Heart right ventricle (tissue), 16 donors: ENCODE measurements at regions not wholly inside any gene's neighbourhood (a gene's known extent, or its start where the extent isn't known, plus 50 kb on each side); places are given as distances from the start of the nearest gene placed in this dataset.
"Not testable (repeated sequence)": the region's sequence is repeated elsewhere in the genome, so short reads cannot be mapped to it uniquely, and the experiment has no call there.

ENCODE experiments used
- ATAC-seq, 8 donors: fragments of 200-7000 bp; cut with Tn5 transposase; one replicate each; pipeline ENCODE4 v1.9.1; 2020; ENCODE audit warnings: mild to moderate bottlenecking in 8 of 8, moderate library complexity in 8 of 8, moderate number of reproducible peaks in 1 of 8
- DNase-seq, 2 donors: peaks; one replicate each; pipeline ENCODE4 v3.0.0-alpha.2; 2020
- H3K27ac ChIP-seq, 10 donors: fragments of 200-600 bp; sonication (generic) in 2 of 10; one replicate each; pipeline versions ENCODE4 v1.5.0 to v1.8.0; 2020 to 2022; ENCODE audit warnings: mild to moderate bottlenecking in 3 of 10
- H3K27me3 ChIP-seq, 7 donors: fragments of 200-600 bp; one replicate each; pipeline ENCODE4 v1.8.0; 2021 to 2022; ENCODE audit warnings: mild to moderate bottlenecking in 2 of 7
- H3K36me3 ChIP-seq, 9 donors: fragments of 200-600 bp; sonication (generic) in 1 of 9; one replicate each; pipeline versions ENCODE4 v1.5.0 to v1.8.0; 2020 to 2022; ENCODE audit warnings: mild to moderate bottlenecking in 2 of 9
- H3K4me1 ChIP-seq, 9 donors: fragments of 200-600 bp; sonication (generic) in 1 of 9; one replicate each; pipeline versions ENCODE4 v1.5.0 to v1.8.0; 2020 to 2022; ENCODE audit warnings: mild to moderate bottlenecking in 4 of 9
- H3K4me3 ChIP-seq, 10 donors: fragments of 200-600 bp; sonication (generic) in 2 of 10; one replicate each; pipeline versions ENCODE4 v1.5.0 to v1.8.0; 2020 to 2022; ENCODE audit warnings: mild to moderate bottlenecking in 7 of 10, moderate library complexity in 2 of 10
- H3K9me3 ChIP-seq, 11 donors: fragments of 200-600 bp in 10 of 11; sonication (generic) in 2 of 11; one replicate each; pipeline versions ENCODE4 v1.5.0 to v1.8.0; 2013 to 2022; ENCODE audit warnings: mild to moderate bottlenecking in 2 of 11, control low read depth in 1 of 11, moderate library complexity in 1 of 11
- WGBS, 2 donors: extraction: QIAGEN DNeasy Blood & Tissue Kit; methylation state at CpG; one replicate each; pipeline ENCODE4 v1.1.7; 2013; ENCODE audit warnings: inconsistent platforms in 1 of 2; 5-methylcytosine and 5-hydroxymethylcytosine counted together
- intact Hi-C, 10 donors: fragments of 100-400 bp; cut with DNase I; formaldehyde crosslinking; loops; one replicate each; pipeline versions ENCODE4 v1.11.1 to v1.14.2; 2022
- TF ChIP-seq, protein P1 (sequence below), 9 donors: fragments of 200-600 bp; sonication (generic) in 2 of 9; IDR thresholded peaks; one replicate each; pipeline versions ENCODE4 v1.5.0 to v1.8.0; 2021 to 2022; ENCODE audit warnings: antibody characterized with exemption in 9 of 9, mild to moderate bottlenecking in 5 of 9, moderate library complexity in 1 of 9
- donor health status: Arrhythmogenic right ventricular cardiomyopathy.
- donor health status: ischemic (EF 13 %, LVEDD 7.1; RV severe dilation, severe dysfunction).
- donor health status: healthy with polysubstance abuse.
- donor health status: DM: no; HTN: yes; CAD: no.
- donor health status: DM: no; HTN: no; CAD: no.
- donor health status: ischemic (EF 25% LVEDD 6.9; RV normal size, moderate dysfunction).
- donor health status: ischemic (EF 25% LVEDD 5.7; RV mildly dilated, moderate dysfunction).
- donor health status: healthy.
- donor health status: DM: yes; HTN: yes; CAD: no.
- donor health status: Ischemic cardiomyopathy.
- donor health status: ischemic (EF 35%, LVEDD 5.7; RV mildly dilated, moderate dysfunction).
- donor health status: nonischemic (EF 11% LVEDD 7.7; RV severe dilation, severe dysfunction).
- donor health status: DM: yes; HTN: yes; CAD: no.
- donor health status: PGD.
- donor health status: ischemic (EF 29% LVEDD 5.4; RV normal size, mild dysfunction).
- donor health status: nonischemic (EF 23%, LVEDD 6.1; RV moderate dilation, normal function).

DNA sequence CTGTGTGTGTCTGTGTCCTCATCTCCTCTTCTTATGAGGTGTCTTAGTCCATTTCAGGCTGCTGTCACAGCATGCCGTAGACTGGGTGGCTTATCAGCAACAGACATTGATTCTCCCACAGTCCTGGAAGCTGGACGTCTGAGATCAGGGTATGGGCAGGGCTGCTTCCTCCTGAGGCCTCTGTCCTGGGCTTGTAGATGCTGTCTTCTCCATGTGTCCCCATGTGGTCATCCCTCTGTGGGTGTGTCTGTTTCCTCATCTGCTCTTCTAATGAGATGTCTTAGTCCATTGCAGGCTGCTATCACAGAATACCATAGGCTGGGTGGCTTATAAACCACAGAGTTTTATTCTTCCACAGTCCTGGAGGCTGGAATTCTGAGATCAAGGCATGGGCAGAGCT lies 205.0 kb upstream of the USP9Y start:
- no peak overlapping the region for H3K4me3 ChIP-seq
- H3K9me3 ChIP-seq = no peaks in the 10 kb centered on the region
- no peaks in the 10 kb centered on the region for H3K4me1 ChIP-seq
- H3K27me3 ChIP-seq = no peaks in the 10 kb centered on the region
- TF ChIP-seq, protein P1, sequence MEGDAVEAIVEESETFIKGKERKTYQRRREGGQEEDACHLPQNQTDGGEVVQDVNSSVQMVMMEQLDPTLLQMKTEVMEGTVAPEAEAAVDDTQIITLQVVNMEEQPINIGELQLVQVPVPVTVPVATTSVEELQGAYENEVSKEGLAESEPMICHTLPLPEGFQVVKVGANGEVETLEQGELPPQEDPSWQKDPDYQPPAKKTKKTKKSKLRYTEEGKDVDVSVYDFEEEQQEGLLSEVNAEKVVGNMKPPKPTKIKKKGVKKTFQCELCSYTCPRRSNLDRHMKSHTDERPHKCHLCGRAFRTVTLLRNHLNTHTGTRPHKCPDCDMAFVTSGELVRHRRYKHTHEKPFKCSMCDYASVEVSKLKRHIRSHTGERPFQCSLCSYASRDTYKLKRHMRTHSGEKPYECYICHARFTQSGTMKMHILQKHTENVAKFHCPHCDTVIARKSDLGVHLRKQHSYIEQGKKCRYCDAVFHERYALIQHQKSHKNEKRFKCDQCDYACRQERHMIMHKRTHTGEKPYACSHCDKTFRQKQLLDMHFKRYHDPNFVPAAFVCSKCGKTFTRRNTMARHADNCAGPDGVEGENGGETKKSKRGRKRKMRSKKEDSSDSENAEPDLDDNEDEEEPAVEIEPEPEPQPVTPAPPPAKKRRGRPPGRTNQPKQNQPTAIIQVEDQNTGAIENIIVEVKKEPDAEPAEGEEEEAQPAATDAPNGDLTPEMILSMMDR (IDR thresholded peaks at IDR 0.05) = no peak
- DNase-seq (no peak), ATAC-seq (no peak)
- 60 to 68% methylated on average over 2 of the region's 2 CpGs for WGBS, 2 donors
- H3K36me3 ChIP-seq = no peaks in the 10 kb centered on the region
- H3K27ac ChIP-seq = no peak overlapping the region
- intact Hi-C loops = no loop called here

DNA sequence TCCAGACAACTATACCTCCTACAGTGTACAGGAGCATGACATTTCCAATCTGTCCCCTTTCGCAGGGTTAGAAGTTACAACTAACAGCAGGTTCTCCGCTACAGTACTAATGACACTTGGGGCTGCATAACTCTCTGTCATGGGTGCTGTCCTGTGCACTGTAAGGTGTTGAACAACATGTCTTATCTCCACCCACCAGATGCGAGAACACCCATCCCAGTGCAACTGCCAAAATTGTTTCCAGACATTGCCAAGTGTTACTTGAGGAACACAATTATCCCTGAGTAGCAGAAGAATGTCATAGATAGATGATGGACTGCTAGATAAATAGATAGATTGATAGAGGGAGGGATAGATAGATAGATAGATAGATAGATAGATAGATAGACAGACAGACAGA lies 200.9 kb upstream of the USP9Y start:
- TF ChIP-seq, protein P1 (IDR thresholded peaks at IDR 0.05) = no peak
- Histone ChIP-seq H3K27me3 (no peaks in the 10 kb centered on the region), H3K36me3 (no peaks in the 10 kb centered on the region), H3K27ac (no peak overlapping the region), H3K9me3 (no peaks in the 10 kb centered on the region), H3K4me1 (no peaks in the 10 kb centered on the region), H3K4me3 (no peak overlapping the region)
- 60 to 76% methylated on average over 3 of the region's 3 CpGs for WGBS, 2 donors
- intact Hi-C loops = no loop called here
- ATAC-seq = no peak
- no peak for DNase-seq

DNA sequence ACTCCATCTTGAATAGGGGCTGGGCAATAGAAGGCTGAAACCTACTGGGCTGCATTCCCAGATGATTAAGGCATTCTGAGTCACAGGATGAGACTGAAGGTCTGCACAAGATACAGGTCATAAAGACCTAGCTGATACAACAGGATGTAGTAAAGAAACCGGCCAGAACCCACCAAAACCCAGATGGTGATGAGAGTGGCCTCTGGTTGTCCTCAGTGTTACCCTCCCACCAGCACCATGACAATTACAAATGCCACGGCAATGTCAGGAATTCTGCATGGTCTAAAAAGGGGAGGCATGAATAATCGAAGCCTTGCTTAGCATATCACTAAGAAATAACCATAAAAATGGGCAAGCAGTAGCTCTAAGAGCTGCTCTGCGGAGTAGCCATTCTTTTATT lies 197.0 kb upstream of the USP9Y start:
- WGBS, 2 donors = 49 to 57% methylated on average over 4 of the region's 4 CpGs

DNA sequence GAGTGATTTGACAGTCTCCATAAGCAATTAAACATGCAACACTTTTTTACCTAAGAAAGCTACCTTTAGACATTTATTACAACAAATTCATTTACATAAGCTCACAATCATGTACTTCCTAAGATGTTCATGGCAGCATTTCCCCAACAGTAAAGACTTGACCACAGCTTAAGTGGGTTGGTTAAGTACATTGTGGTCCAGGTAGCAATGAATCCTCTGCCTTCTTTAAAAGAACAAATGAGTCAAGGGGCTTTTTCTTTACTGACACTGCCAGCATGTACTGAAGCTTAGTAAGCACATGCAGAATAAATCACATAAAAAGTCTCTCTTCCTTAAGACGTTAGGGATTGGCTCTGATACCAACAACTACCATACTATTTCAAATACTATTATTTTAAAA lies 183.7 kb upstream of the USP9Y start:
- no peaks in the 10 kb centered on the region for H3K4me1 ChIP-seq
- no peaks in the 10 kb centered on the region for H3K27me3 ChIP-seq
- DNase-seq (no peak), ATAC-seq (no peak)
- no peaks in the 10 kb centered on the region for H3K36me3 ChIP-seq
- H3K4me3 ChIP-seq = no peak overlapping the region
- TF ChIP-seq, protein P1 (IDR thresholded peaks at IDR 0.05) = no peak
- no peaks in the 10 kb centered on the region for H3K9me3 ChIP-seq
- intact Hi-C loops = no loop called here
- WGBS, 2 donors = 38 to 44% methylated on average over 1 of the region's 1 CpG
- no peak overlapping the region for H3K27ac ChIP-seq

More for the DNA sequence above, 197.0 kb upstream of the USP9Y start:
- H3K9me3 ChIP-seq, H3K27ac ChIP-seq, H3K27me3 ChIP-seq, H3K4me1 ChIP-seq, DNase-seq, H3K36me3 ChIP-seq, intact Hi-C loops, H3K4me3 ChIP-seq, ATAC-seq: not testable (repeated sequence)

DNA sequence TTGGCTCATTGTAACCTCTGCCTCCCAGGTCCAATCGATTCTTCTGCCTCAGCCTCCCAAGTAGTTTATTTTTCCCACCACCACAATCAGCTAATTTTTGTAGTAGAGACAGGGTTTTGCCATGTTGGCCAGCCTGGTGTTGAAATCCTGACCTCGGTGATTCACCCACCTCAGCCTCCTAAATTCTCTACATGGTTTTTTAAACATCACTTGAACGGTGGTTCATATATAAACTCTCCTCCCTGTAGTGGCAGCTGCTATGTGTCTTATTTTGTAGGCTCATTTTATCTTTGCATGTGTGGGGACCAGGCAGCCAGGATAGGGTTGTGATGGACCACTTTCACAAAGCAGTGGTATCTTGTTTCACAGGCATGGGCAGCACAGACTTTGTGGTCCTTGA lies 175.8 kb upstream of the USP9Y start:
- Histone ChIP-seq H3K9me3 (no peaks in the 10 kb centered on the region), H3K27me3 (no peaks in the 10 kb centered on the region), H3K27ac (no peak overlapping the region), H3K4me3 (no peak overlapping the region), H3K36me3 (no peaks in the 10 kb centered on the region), H3K4me1 (no peaks in the 10 kb centered on the region)
- intact Hi-C loops = no loop called here
- no peak for DNase-seq
- WGBS, 2 donors = 49 to 51% methylated on average over 3 of the region's 3 CpGs
- no peak for ATAC-seq
- TF ChIP-seq, protein P1 (IDR thresholded peaks at IDR 0.05) = no peak
